Aorta (tissue), 5 donors: ENCODE measurements at regions not wholly inside any gene's neighbourhood (a gene's known extent, or its start where the extent isn't known, plus 50 kb on each side); places are given as distances from the start of the nearest gene placed in this dataset.

Source experiments
- ATAC-seq: fragments of 200-7000 bp; cut with Tn5 transposase; one replicate; pipeline ENCODE4 v1.9.1; 2022; ENCODE audit warnings: moderate library complexity; ENCODE audit not compliant: low FRiP score
- DNase-seq, 2 donors: peaks; one replicate each; pipeline ENCODE4 v3.0.0-alpha.2; 2020
- H3K27ac ChIP-seq, 2 donors: one replicate each; pipeline ENCODE4 v1.5.1; 2013; ENCODE audit warnings: low read length in 2 of 2, mild to moderate bottlenecking in 2 of 2, moderate library complexity in 2 of 2, control low read depth in 1 of 2, inconsistent platforms in 1 of 2, low read depth in 1 of 2
- H3K27me3 ChIP-seq, 2 donors: one replicate each; pipeline ENCODE4 v1.6.1; 2013; ENCODE audit warnings: control low read depth in 1 of 2, low read length in 1 of 2, mild to moderate bottlenecking in 1 of 2, moderate library complexity in 1 of 2; ENCODE audit not compliant: insufficient read depth in 2 of 2, control insufficient read depth in 1 of 2
- H3K36me3 ChIP-seq, 2 donors: one replicate each; pipeline ENCODE4 v1.6.1; 2013; ENCODE audit warnings: control low read depth in 1 of 2, low read length in 1 of 2, mild to moderate bottlenecking in 1 of 2; ENCODE audit not compliant: insufficient read depth in 2 of 2, control insufficient read depth in 1 of 2
- H3K4me1 ChIP-seq, 2 donors: one replicate each; pipeline ENCODE4 v1.6.1; 2013; ENCODE audit warnings: low read length in 2 of 2, control low read depth in 1 of 2, mild to moderate bottlenecking in 1 of 2, moderate library complexity in 1 of 2; ENCODE audit not compliant: insufficient read depth in 2 of 2, control insufficient read depth in 1 of 2
- H3K4me3 ChIP-seq, 2 donors: one replicate each; pipeline ENCODE4 v1.5.1; 2013; ENCODE audit warnings: low read length in 2 of 2, control low read depth in 1 of 2, mild to moderate bottlenecking in 1 of 2
- H3K9me3 ChIP-seq: one replicate; pipeline ENCODE4 v1.6.1; 2013; ENCODE audit warnings: mild to moderate bottlenecking, low read length; ENCODE audit not compliant: control insufficient read depth
- WGBS, 2 donors: extraction: QIAGEN DNeasy Blood & Tissue Kit; methylation state at CpG; one replicate each; pipeline ENCODE4 v1.1.7; 2013; 5-methylcytosine and 5-hydroxymethylcytosine counted together
- intact Hi-C, 2 donors: fragments of 100-400 bp; cut with DNase I; formaldehyde crosslinking; loops; one replicate each; pipeline versions ENCODE4 v1.14.2 to v1.15.0; 2022
- donor health status: healthy with polysubstance abuse.
- donor health status: Bipolar disorder and iron deficiency.
- donor health status: DM: no; HTN: no; CAD: no.
- donor health status: DM: no; HTN: no; CAD: no.
- donor health status: DM: yes; HTN: yes; CAD: no.

DNA sequence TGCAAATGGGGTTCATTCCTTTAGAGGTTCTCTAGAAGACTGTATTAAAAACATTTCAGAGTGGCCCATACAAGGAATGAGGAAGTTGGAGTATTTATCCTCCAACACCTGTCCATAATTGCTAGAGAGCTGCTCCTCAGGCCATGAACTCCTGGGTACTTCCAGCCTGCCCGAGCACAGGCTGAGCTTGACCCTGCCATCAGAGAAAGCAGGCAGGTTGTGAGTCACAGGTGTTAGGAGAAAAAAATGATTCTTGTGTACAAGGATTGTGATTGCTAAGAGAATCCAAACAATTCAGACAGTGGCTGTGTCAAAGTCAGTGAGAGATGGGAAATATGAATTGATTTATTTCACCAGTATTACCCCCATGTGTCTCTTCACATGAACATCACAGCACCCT lies 156.8 kb upstream of the GADL1 start:
- ATAC-seq (no peak), DNase-seq (no peak)
- 90 to 93% methylated on average over 1 of the region's 1 CpG for WGBS, 2 donors
- Histone ChIP-seq H3K9me3 (peaks cover 2% of the 10 kb centered on the region), H3K4me3 (no peak overlapping the region), H3K27me3 (no peaks in the 10 kb centered on the region), H3K4me1 (no peaks in the 10 kb centered on the region), H3K27ac (no peak overlapping the region), H3K36me3 (no peaks in the 10 kb centered on the region)
- intact Hi-C loops: no loop called here

DNA sequence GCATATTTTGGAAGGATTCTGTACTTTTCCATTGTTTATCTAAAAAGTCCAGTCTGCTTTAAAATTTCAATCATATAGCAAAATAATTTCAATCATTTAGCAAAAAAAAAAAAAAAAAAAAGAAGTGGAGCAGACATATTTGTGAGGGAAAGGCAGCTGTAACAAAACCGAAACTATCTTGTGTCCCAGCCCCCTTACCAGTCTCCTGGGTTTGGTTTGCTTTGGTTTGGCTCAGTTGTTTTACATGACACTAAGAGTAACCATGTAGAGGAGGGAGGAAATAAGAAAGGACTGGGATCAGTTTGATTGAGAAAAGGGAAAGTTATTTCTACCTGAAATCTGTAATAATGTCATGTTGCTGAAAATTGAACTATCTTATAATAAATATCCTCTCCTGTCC lies 158.8 kb upstream of the GADL1 start:
- Histone ChIP-seq H3K36me3 (no peaks in the 10 kb centered on the region), H3K27ac (no peak overlapping the region), H3K9me3 (peaks cover 3% of the 10 kb centered on the region), H3K4me1 (no peaks in the 10 kb centered on the region), H3K27me3 (no peaks in the 10 kb centered on the region), H3K4me3 (no peak overlapping the region)
- WGBS, 2 donors: 78 to 91% methylated on average over 1 of the region's 1 CpG
- ATAC-seq (no peak), DNase-seq (no peak)
- intact Hi-C loops: no loop called here

DNA sequence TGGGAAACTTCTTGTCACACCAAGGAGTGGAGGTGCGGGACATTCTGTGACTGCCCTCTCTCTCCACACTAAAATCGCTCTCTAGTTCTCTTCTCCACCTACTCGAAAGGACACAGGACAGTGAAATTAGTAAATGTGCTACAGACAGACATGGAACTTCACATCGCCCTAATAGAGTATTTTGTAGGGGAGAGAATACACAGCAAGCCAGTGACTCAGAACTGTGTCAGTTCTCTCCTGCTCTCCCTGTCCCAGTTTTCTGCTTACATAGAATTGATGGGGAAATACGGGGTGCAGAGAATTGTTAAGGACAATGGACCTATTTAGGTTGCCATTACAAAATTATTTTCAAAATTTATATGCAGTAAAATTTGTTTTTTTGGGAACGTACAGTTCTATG lies 159.6 kb upstream of the GADL1 start:
- DNase-seq (no peak), ATAC-seq (no peak)
- WGBS, 2 donors: 93% methylated on average over 6 of the region's 6 CpGs
- Histone ChIP-seq H3K27ac (no peak overlapping the region), H3K4me1 (no peaks in the 10 kb centered on the region), H3K4me3 (no peak overlapping the region), H3K27me3 (no peaks in the 10 kb centered on the region), H3K36me3 (no peaks in the 10 kb centered on the region), H3K9me3 (peaks cover 3% of the 10 kb centered on the region)
- intact Hi-C loops: no loop called here

DNA sequence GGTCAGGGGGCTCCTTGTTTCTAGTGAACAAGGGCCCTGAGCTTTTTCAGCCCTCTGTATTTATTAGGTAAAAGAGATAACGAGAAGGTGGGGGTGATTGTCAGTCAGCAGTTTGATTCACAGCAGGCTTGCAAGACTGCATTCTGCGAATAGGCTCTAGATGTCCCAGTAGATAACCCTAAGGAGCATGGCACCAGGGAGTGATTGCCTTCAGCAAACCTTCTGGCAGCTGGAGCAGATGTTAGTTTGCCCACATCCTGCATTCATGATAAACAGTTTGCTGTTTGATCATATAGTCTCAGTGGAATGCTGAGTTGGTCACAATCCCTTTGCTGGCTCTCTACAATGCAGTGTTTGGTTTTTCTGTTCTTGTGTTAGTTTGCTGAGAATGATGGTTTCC lies 161.3 kb upstream of the GADL1 start:
- Histone ChIP-seq H3K27ac (no peak overlapping the region), H3K27me3 (no peaks in the 10 kb centered on the region), H3K4me3 (no peak overlapping the region), H3K9me3 (peaks cover 3% of the 10 kb centered on the region), H3K4me1 (no peaks in the 10 kb centered on the region), H3K36me3 (no peaks in the 10 kb centered on the region)
- 85 to 96% methylated on average over 2 of the region's 2 CpGs for WGBS, 2 donors
- DNase-seq (no peak), ATAC-seq (no peak)
- intact Hi-C loops: no loop called here

DNA sequence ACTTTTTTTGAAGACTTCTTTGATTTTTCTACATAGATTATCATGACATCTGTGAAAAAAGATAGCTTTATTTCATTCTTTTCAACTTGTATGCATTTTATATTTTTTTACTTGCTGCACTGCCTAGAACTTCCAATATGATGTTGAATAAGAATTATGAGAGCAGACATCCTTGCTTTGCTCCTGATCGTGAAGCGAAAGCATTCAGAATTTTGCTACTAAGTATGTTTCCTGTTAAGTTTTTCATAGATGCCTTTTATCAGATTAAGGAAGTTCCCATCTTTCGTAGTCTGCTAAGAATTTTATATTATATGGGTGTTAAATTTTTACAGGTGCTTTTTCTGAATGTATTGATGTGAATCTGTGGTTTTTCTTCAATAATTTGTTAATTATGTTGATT lies 163.4 kb upstream of the GADL1 start:
- intact Hi-C loops: no loop called here
- DNase-seq (no peak), ATAC-seq (no peak)
- H3K4me1 ChIP-seq: no peaks in the 10 kb centered on the region
- no peaks in the 10 kb centered on the region for H3K27me3 ChIP-seq
- H3K36me3 ChIP-seq: peaks cover 0 to 2% of the 10 kb centered on the region in 2 donors
- H3K4me3 ChIP-seq: no peak overlapping the region
- WGBS, 2 donors: 74 to 96% methylated on average over 3 of the region's 3 CpGs
- H3K27ac ChIP-seq: no peak overlapping the region
- H3K9me3 ChIP-seq: peaks cover 3% of the 10 kb centered on the region

DNA sequence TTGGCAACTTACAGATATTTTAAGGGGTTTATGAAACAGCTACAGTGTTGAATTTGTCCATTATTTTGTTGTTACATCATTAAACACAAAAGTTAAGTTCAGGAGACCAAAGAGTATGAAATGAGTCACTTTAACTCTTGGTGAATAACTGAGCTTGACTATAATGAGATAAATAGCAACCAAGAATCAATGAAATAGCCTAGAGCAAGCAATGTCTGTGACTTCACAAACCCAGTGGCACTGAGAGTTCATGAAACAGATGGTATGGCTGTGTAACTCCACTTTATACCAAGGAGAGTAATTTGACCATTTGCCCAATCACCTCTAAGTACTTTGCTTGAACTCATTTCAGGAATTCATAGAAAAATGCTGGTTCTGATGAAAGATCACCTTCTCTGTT lies 169.6 kb upstream of the GADL1 start:
- no peaks in the 10 kb centered on the region for H3K4me1 ChIP-seq
- intact Hi-C loops: no loop called here
- no peaks in the 10 kb centered on the region for H3K27me3 ChIP-seq
- DNase-seq (no peak), ATAC-seq (no peak)
- no peak overlapping the region for H3K4me3 ChIP-seq
- H3K36me3 ChIP-seq: peaks cover 0 to 2% of the 10 kb centered on the region in 2 donors
- H3K9me3 ChIP-seq: no peaks in the 10 kb centered on the region
- no peak overlapping the region for H3K27ac ChIP-seq

DNA sequence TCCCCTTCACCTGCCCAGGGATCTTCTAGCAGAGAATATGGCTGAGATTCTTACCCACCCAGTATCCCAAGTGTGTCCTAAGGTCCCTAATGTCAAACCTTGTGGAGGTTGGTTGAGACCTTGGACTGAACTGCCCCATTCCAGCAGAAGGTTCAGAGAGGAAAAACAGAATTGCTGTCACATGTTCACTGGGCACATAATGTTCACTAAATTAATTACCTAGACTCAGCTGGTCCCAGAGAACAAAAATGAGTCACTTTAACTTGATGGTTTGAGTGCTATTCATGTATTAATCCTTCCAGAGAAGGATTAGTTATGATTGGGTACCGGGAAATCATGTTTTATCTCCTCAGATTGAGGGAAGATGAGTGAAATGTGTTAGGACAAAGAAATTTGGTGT lies 171.3 kb upstream of the GADL1 start:
- Histone ChIP-seq H3K4me3 (no peak overlapping the region), H3K4me1 (no peaks in the 10 kb centered on the region), H3K9me3 (no peaks in the 10 kb centered on the region), H3K27ac (no peak overlapping the region), H3K27me3 (no peaks in the 10 kb centered on the region), H3K36me3 (peaks cover 0 to 2% of the 10 kb centered on the region in 2 donors)
- WGBS, 2 donors: 94 to 96% methylated on average over 1 of the region's 1 CpG
- DNase-seq: no peak
- ATAC-seq: no peak
- intact Hi-C loops: no loop called here

DNA sequence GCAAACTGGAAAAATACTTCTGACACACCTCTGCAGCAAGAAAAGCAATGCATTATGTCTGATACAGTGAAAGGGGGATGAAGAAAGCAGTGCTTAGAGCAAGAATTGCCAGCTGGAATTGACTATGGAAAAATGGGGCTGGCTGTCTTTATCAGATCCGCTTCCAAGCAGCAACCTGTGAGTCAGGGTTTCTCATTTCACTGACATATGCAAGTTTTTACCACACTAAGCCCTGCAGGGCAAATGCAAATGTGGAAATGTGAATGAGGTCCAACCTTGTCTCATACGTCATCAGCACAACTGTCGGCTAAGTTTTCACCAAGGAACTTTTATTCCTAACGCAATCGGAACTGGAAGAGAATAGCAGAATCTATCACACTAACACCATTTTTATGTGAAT lies 172.5 kb upstream of the GADL1 start:
- Histone ChIP-seq H3K4me3 (no peak overlapping the region), H3K4me1 (no peaks in the 10 kb centered on the region), H3K27me3 (no peaks in the 10 kb centered on the region), H3K9me3 (no peaks in the 10 kb centered on the region), H3K27ac (no peak overlapping the region), H3K36me3 (peaks cover 0 to 1% of the 10 kb centered on the region in 2 donors)
- intact Hi-C loops: no loop called here
- DNase-seq: peak in 1 of 2 donors; percentile 54
- ATAC-seq: peak; percentile 74
- 10 to 13% methylated on average over 5 of the region's 5 CpGs for WGBS, 2 donors

DNA sequence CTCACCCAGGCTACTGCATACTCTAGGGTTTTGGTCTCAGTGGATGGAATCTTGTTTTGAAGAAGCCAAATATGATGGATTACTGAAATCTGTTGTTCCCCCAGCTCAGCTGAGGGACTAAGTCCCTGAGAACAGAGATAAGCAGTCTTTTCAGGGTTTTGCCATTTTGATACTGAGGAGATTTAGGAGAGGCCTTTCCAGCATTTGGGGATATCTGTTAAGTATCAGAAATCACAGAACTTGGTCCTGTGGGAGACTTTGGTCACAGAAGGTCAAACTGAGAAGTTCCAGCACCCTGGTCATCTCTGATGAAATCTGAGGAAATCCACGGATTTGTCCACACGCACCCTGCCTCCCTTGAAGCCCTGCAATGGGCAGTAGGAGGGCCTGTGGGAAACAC lies 181.0 kb upstream of the GADL1 start:
- intact Hi-C loops: no loop called here
- WGBS, 2 donors: 97 to 98% methylated on average over 2 of the region's 2 CpGs
- H3K4me3 ChIP-seq: no peak overlapping the region
- peaks cover 0 to 6% of the 10 kb centered on the region in 2 donors for H3K4me1 ChIP-seq
- H3K9me3 ChIP-seq: no peaks in the 10 kb centered on the region
- H3K36me3 ChIP-seq: no peaks in the 10 kb centered on the region
- ATAC-seq: no peak
- no peaks in the 10 kb centered on the region for H3K27me3 ChIP-seq
- DNase-seq: no peak
- no peak overlapping the region for H3K27ac ChIP-seq
